NB4 (cell line): ENCODE measurements at regions not wholly inside any gene's neighbourhood (a gene's known extent, or its start where the extent isn't known, plus 50 kb on each side); places are given as distances from the start of the nearest gene placed in this dataset.

Experiments
- DNase-seq: peaks from one replicate; pipeline ENCODE4 v3.0.0; 2010; ENCODE audit warnings: low read depth
- H3K4me3 ChIP-seq: one replicate; pipeline ENCODE4 v1.5.1; 2011; ENCODE audit warnings: mild to moderate bottlenecking, low read depth, low read length, moderate library complexity
- MAX ChIP-seq: IDR thresholded peaks from 2 replicates; pipeline ENCODE4 v1.6.1; 2011; ENCODE audit warnings: low read depth, low read length
- MYC ChIP-seq: IDR thresholded peaks from 2 replicates; pipeline ENCODE4 v1.6.1; 2011; ENCODE audit warnings: low read depth, low read length
- POLR2A ChIP-seq: IDR thresholded peaks from 2 replicates; pipeline ENCODE4 v1.6.1; 2011; ENCODE audit warnings: mild to moderate bottlenecking; ENCODE audit not compliant: insufficient read length; ENCODE audit errors: extremely low read depth
- TF ChIP-seq, protein P1 (sequence below): IDR thresholded peaks from one replicate; pipeline ENCODE4 v1.5.1; 2012; ENCODE audit warnings: low read depth, low read length

GRCh38 chr15:38652998-38653397 is 88.4 kb upstream of the RASGRP1 start:
- TF ChIP-seq MYC = no peak
- TF ChIP-seq, protein P1, sequence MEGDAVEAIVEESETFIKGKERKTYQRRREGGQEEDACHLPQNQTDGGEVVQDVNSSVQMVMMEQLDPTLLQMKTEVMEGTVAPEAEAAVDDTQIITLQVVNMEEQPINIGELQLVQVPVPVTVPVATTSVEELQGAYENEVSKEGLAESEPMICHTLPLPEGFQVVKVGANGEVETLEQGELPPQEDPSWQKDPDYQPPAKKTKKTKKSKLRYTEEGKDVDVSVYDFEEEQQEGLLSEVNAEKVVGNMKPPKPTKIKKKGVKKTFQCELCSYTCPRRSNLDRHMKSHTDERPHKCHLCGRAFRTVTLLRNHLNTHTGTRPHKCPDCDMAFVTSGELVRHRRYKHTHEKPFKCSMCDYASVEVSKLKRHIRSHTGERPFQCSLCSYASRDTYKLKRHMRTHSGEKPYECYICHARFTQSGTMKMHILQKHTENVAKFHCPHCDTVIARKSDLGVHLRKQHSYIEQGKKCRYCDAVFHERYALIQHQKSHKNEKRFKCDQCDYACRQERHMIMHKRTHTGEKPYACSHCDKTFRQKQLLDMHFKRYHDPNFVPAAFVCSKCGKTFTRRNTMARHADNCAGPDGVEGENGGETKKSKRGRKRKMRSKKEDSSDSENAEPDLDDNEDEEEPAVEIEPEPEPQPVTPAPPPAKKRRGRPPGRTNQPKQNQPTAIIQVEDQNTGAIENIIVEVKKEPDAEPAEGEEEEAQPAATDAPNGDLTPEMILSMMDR = no peak
- no peak for TF ChIP-seq MAX
- TF ChIP-seq POLR2A = no peak
- no peak for DNase-seq

DNA sequence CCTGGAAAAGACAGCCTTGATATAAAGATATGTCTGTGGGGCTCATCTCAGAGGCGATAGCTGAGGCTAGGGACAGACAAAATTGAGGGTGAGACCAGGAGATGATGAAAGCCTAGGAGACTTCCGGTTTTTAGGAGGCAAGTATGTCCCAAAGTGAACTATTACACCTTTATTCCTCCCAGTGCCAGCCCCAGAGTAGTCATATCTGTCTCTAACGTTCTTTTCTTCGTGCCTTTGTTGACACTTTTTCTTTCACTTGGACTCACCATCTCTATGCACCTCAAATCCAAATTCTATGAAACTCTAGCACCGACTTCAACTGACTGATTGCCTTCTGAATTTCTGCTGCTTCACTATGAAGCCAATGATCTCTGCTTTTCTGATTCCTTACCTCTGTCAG is 93.8 kb upstream of the RASGRP1 start:
- no peak overlapping the region for H3K4me3 ChIP-seq
- TF ChIP-seq POLR2A (no peak), MAX (no peak), MYC (no peak)
- TF ChIP-seq, protein P1 = no peak

More at GRCh38 chr15:38652998-38653397, 88.4 kb upstream of the RASGRP1 start:
- H3K4me3 ChIP-seq = no peak overlapping the region

GRCh38 chr15:38660738-38661137 is 96.1 kb upstream of the RASGRP1 start:
- TF ChIP-seq POLR2A = no peak
- no peak for TF ChIP-seq MYC
- TF ChIP-seq, protein P1 = no peak
- no peak overlapping the region for H3K4me3 ChIP-seq
- DNase-seq = no peak

More for the DNA sequence above, 93.8 kb upstream of the RASGRP1 start:
- DNase-seq = no peak

DNA sequence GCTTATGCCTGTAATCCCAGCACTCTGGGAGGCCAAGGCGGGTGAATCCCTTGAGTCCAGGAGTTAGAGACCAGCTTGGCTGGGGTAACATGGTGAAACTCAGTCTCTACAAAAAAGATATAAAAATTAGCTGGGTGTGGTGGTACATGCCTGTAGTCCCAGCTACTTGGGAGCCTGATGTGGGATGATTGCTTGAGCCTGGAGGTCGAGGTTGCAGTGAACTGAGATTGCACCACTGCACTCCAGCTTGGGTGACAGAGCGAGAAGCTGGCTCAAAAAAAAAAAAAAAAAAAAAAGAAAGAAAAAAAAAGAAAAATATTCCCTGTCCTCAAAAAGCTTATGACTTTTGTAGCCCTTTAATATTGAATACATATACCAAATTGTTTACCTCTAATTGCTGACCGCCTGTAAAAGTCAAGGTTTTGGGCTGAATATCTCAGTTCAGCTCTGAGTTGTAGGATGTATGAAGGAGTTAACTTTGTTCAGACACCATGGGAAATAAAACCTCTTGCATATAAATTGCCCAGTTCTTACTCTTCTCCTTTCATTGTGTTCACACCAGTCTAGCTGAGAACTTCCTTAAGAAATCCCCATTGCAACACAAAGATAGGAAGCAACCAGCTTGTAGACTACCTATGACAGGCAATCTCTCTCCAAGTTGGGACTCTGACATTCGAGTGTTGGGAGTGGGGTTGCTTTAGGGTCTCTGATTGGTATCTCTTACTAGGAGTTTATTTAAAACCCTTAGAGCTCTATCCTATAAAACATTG is 97.6 kb upstream of the RASGRP1 start:
- TF ChIP-seq POLR2A = no peak
- TF ChIP-seq MYC = no peak
- TF ChIP-seq, protein P1 = no peak
- no peak for TF ChIP-seq MAX
- no peak overlapping the region for H3K4me3 ChIP-seq
- no peak for DNase-seq

- no peak for TF ChIP-seq MYC
- no peak overlapping the region for H3K4me3 ChIP-seq
- no peak for DNase-seq
Measured at GRCh38 chr15:38662805-38663204, 98.2 kb upstream of the RASGRP1 start.

GRCh38 chr15:38665586-38666305 is 101.1 kb upstream of the RASGRP1 start:
- H3K4me3 ChIP-seq = no peak overlapping the region
- TF ChIP-seq, protein P1 = no peak
- no peak for TF ChIP-seq POLR2A
- TF ChIP-seq MYC = no peak
- TF ChIP-seq MAX = no peak
- DNase-seq = no peak
